Fibroblast of the aortic adventitia (primary cell): ENCODE measurements at regions not wholly inside any gene's neighbourhood (a gene's known extent, or its start where the extent isn't known, plus 50 kb on each side); places are given as distances from the start of the nearest gene placed in this dataset.

Experiments used
- DNase-seq: peaks from one replicate; pipeline ENCODE4 v3.0.0-alpha.2; 2010; ENCODE audit warnings: low read depth
- H3K4me3 ChIP-seq: 2 replicates; pipeline ENCODE4 v1.5.1; 2011; ENCODE audit warnings: low read depth, mild to moderate bottlenecking, control low read depth, low read length, moderate library complexity
- TF ChIP-seq, protein P1 (sequence below): IDR thresholded peaks from 2 replicates; pipeline ENCODE4 v1.5.1; 2011; ENCODE audit warnings: mild to moderate bottlenecking, low read length, control low read depth, inconsistent platforms; ENCODE audit not compliant: insufficient read depth

DNA sequence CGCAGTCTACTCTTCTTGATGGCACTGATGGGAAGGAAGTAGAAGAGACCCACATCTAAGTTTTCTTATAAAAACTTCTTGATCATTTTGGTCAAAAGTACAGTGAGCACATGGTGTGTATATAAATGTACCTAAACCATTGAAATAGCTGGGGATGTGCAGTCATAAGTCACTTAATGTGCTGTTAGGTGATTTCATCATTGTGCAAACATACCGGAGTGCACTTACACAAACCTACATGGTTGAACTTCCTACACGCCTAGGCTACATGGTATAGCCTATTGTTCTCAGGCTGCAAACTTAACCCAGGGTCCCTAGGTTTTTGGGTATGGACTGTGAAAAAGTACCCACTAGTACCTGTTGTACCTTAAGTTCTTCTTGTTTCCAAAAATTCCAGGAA is 123.3 kb upstream of the ZNF438 start:
- H3K4me3 ChIP-seq = no peak overlapping the region
- no peak for DNase-seq
- TF ChIP-seq, protein P1, sequence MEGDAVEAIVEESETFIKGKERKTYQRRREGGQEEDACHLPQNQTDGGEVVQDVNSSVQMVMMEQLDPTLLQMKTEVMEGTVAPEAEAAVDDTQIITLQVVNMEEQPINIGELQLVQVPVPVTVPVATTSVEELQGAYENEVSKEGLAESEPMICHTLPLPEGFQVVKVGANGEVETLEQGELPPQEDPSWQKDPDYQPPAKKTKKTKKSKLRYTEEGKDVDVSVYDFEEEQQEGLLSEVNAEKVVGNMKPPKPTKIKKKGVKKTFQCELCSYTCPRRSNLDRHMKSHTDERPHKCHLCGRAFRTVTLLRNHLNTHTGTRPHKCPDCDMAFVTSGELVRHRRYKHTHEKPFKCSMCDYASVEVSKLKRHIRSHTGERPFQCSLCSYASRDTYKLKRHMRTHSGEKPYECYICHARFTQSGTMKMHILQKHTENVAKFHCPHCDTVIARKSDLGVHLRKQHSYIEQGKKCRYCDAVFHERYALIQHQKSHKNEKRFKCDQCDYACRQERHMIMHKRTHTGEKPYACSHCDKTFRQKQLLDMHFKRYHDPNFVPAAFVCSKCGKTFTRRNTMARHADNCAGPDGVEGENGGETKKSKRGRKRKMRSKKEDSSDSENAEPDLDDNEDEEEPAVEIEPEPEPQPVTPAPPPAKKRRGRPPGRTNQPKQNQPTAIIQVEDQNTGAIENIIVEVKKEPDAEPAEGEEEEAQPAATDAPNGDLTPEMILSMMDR = no peak

- peak; percentile 80 for DNase-seq
- no peak overlapping the region for H3K4me3 ChIP-seq
- TF ChIP-seq, protein P1 = no peak
Observed at GRCh38 chr10:31157123-31158010, 125.7 kb upstream of the ZNF438 start.

GRCh38 chr10:31158011-31158658 is 126.5 kb upstream of the ZNF438 start:
- no peak overlapping the region for H3K4me3 ChIP-seq
- TF ChIP-seq, protein P1 = no peak
- DNase-seq = peak; percentile 80

GRCh38 chr10:31166606-31167005 is 134.9 kb upstream of the ZNF438 start:
- no peak for DNase-seq
- H3K4me3 ChIP-seq = no peak overlapping the region
- TF ChIP-seq, protein P1 = no peak

GRCh38 chr10:31170636-31171035 is 139.0 kb upstream of the ZNF438 start:
- no peak overlapping the region for H3K4me3 ChIP-seq
- DNase-seq = no peak
- TF ChIP-seq, protein P1 = no peak

GRCh38 chr10:31171402-31172083 is 139.9 kb upstream of the ZNF438 start:
- peak; percentile 50 for DNase-seq
- H3K4me3 ChIP-seq = no peak overlapping the region
- TF ChIP-seq, protein P1 = no peak
